Right cardiac atrium (tissue), 5 donors: ENCODE measurements at regions not wholly inside any gene's neighbourhood (a gene's known extent, or its start where the extent isn't known, plus 50 kb on each side); places are given as distances from the start of the nearest gene placed in this dataset.

Experiments
- ATAC-seq, 2 donors: fragments of 200-7000 bp; cut with Tn5 transposase; one replicate each; pipeline versions ENCODE4 v1.8.0 to v1.9.1; 2020; ENCODE audit warnings: moderate library complexity in 2 of 2, mild to moderate bottlenecking in 1 of 2
- DNase-seq, 3 donors: peaks; one replicate each; pipeline ENCODE4 v3.0.0-alpha.2; 2020
- H3K27ac ChIP-seq: one replicate; pipeline ENCODE4 v1.5.1; 2013; ENCODE audit warnings: mild to moderate bottlenecking, low read length, control low read depth, moderate library complexity
- H3K27me3 ChIP-seq: one replicate; pipeline ENCODE4 v1.6.1; 2013; ENCODE audit not compliant: control insufficient read depth, insufficient read depth
- H3K4me1 ChIP-seq: one replicate; pipeline ENCODE4 v1.6.1; 2013; ENCODE audit warnings: low read length; ENCODE audit not compliant: control insufficient read depth, insufficient read depth
- H3K4me3 ChIP-seq: one replicate; pipeline ENCODE4 v1.5.1; 2013; ENCODE audit warnings: low read length, control low read depth
- H3K9me3 ChIP-seq: one replicate; pipeline ENCODE4 v1.6.1; 2013; ENCODE audit warnings: low read length; ENCODE audit not compliant: control insufficient read depth
- WGBS: extraction: QIAGEN DNeasy Blood & Tissue Kit; methylation state at CpG from one replicate; pipeline ENCODE4 v1.1.7; 2013; 5-methylcytosine and 5-hydroxymethylcytosine counted together
- intact Hi-C, 4 donors: fragments of 100-400 bp; cut with DNase I; formaldehyde crosslinking; loops; one replicate each; pipeline versions ENCODE4 v1.11.0 to v1.14.0; 2022 to 2023
- donor health status: healthy with polysubstance abuse.
- donor health status: DM: no; HTN: yes; CAD: no.
- donor health status: DM: no; HTN: no; CAD: no.
- donor health status: DM: no; HTN: yes; CAD: no; lungs with severe emphysema.
- donor health status: DM: yes; HTN: yes; CAD: no.

DNA sequence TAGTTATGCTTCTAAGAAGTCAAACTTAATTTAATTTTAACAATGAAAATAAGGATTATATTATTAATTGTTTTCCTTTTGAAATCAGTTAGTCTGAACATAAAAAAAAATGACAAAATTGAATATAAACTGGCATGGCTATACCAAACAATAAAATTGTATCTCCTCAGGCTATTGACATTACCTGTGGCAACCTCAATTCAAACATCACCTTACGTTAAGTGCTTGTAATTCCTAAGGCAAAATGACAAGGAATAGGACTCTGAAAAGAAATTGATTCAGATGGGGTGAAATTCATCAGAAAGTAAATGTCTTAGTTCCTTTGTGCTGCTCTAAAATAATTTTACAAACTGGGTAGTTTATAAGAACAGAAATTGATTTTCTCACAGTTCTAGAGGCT lies 89.5 kb downstream of the SLITRK6 start:
- DNase-seq (no peak), ATAC-seq (no peak)
- no peaks in the 10 kb centered on the region for H3K27me3 ChIP-seq
- H3K4me3 ChIP-seq: no peak overlapping the region
- 89% methylated on average over 1 of the region's 1 CpG for WGBS
- H3K27ac ChIP-seq: no peak overlapping the region
- intact Hi-C loops: no loop called here
- H3K9me3 ChIP-seq: no peaks in the 10 kb centered on the region
- H3K4me1 ChIP-seq: no peaks in the 10 kb centered on the region

DNA sequence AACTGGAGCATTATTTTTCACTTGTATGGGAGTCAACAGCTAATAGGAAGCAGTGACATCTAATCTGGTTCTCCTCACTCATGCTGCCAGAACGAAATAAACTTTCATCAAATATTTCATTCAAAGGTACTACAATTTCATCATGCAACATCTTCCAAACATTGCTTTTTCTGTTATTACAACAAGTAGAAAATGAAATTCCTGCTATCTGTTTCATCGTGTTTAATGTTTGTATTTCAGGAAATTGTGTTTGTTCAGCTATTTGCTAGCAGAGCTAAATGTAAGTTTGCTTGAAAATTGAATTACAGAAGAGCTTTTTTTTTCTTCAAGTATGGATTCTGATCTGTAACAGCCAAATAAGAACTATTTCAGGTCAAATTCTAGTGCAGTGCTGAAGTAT lies 90.1 kb downstream of the SLITRK6 start:
- ATAC-seq: no peak
- Histone ChIP-seq H3K27ac (no peak overlapping the region), H3K4me3 (no peak overlapping the region), H3K27me3 (no peaks in the 10 kb centered on the region), H3K9me3 (no peaks in the 10 kb centered on the region), H3K4me1 (no peaks in the 10 kb centered on the region)
- intact Hi-C loops: no loop called here
- 38% methylated on average over 2 of the region's 2 CpGs for WGBS
- no peak for DNase-seq

- DNase-seq (no peak), ATAC-seq (no peak)
- H3K4me3 ChIP-seq: no peak overlapping the region
- no peak overlapping the region for H3K27ac ChIP-seq
- H3K9me3 ChIP-seq: no peaks in the 10 kb centered on the region
- H3K4me1 ChIP-seq: no peaks in the 10 kb centered on the region
- WGBS: 69% methylated on average over 4 of the region's 4 CpGs
- intact Hi-C loops: no loop called here
- no peaks in the 10 kb centered on the region for H3K27me3 ChIP-seq
These were observed 98.3 kb downstream of the SLITRK6 start for GRCh38 chr13:85700906-85701305.

- WGBS: 53% methylated on average over 4 of the region's 4 CpGs
These were observed 101.0 kb downstream of the SLITRK6 start for GRCh38 chr13:85698256-85698655.

DNA sequence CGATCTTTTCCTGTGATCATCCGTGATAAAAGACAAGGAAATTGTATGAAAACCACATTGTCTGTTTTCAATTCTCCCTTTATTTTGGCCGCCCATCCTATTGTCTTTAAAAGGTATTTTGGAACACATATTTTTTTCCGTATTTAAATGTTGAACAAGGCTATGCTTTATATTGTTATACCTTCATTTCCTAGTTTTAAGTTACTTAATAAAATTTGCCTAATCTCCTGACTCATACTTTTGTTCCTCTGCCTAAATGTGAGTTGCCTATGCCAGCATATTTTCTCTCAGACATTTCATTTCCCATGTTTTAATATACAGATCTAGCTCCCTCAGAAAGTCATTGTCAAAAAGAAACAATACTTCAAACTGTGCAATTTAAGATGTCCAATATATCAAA lies 104.2 kb downstream of the SLITRK6 start:
- no peaks in the 10 kb centered on the region for H3K27me3 ChIP-seq
- no peaks in the 10 kb centered on the region for H3K4me1 ChIP-seq
- no peak for ATAC-seq
- intact Hi-C loops: no loop called here
- WGBS: 49% methylated on average over 4 of the region's 4 CpGs
- no peaks in the 10 kb centered on the region for H3K9me3 ChIP-seq
- no peak overlapping the region for H3K27ac ChIP-seq
- DNase-seq: no peak
- H3K4me3 ChIP-seq: no peak overlapping the region

More at GRCh38 chr13:85698256-85698655, 101.0 kb downstream of the SLITRK6 start:
- H3K4me3 ChIP-seq: no peak overlapping the region
- H3K4me1 ChIP-seq: no peaks in the 10 kb centered on the region
- H3K27ac ChIP-seq: no peak overlapping the region
- no peaks in the 10 kb centered on the region for H3K27me3 ChIP-seq
- no peak for DNase-seq
- intact Hi-C loops: no loop called here
- no peaks in the 10 kb centered on the region for H3K9me3 ChIP-seq
- ATAC-seq: no peak

GRCh38 chr13:85693889-85694511 lies 105.2 kb downstream of the SLITRK6 start:
- Histone ChIP-seq H3K27me3 (no peaks in the 10 kb centered on the region), H3K4me1 (no peaks in the 10 kb centered on the region), H3K4me3 (no peak overlapping the region), H3K27ac (no peak overlapping the region), H3K9me3 (no peaks in the 10 kb centered on the region)
- DNase-seq (no peak), ATAC-seq (no peak)
- intact Hi-C loops: no loop called here
- WGBS: 73% methylated on average over 7 of the region's 7 CpGs

GRCh38 chr13:85690368-85690767 lies 108.9 kb downstream of the SLITRK6 start:
- no peaks in the 10 kb centered on the region for H3K27me3 ChIP-seq
- H3K9me3 ChIP-seq: no peaks in the 10 kb centered on the region
- no peak overlapping the region for H3K4me3 ChIP-seq
- 0% methylated on average over 1 of the region's 1 CpG for WGBS
- ATAC-seq (no peak), DNase-seq (no peak)
- no peak overlapping the region for H3K27ac ChIP-seq
- intact Hi-C loops: no loop called here
- no peaks in the 10 kb centered on the region for H3K4me1 ChIP-seq

- 58% methylated on average over 1 of the region's 1 CpG for WGBS
- DNase-seq (no peak), ATAC-seq (no peak)
- Histone ChIP-seq H3K9me3 (no peaks in the 10 kb centered on the region), H3K27ac (no peak overlapping the region), H3K4me1 (no peaks in the 10 kb centered on the region), H3K27me3 (no peaks in the 10 kb centered on the region), H3K4me3 (no peak overlapping the region)
- intact Hi-C loops: no loop called here
These were observed 113.8 kb downstream of the SLITRK6 start for GRCh38 chr13:85685436-85685835.

GRCh38 chr13:85675151-85675907 lies 123.9 kb downstream of the SLITRK6 start:
- no peaks in the 10 kb centered on the region for H3K4me1 ChIP-seq
- no peak overlapping the region for H3K4me3 ChIP-seq
- DNase-seq: no peak
- no peak overlapping the region for H3K27ac ChIP-seq
- no peaks in the 10 kb centered on the region for H3K27me3 ChIP-seq
- ATAC-seq: no peak
- WGBS: 77% methylated on average over 8 of the region's 8 CpGs
- peaks cover 2% of the 10 kb centered on the region for H3K9me3 ChIP-seq
- intact Hi-C loops: no loop called here

- Histone ChIP-seq H3K9me3 (peaks cover 2% of the 10 kb centered on the region), H3K27me3 (no peaks in the 10 kb centered on the region), H3K4me1 (no peaks in the 10 kb centered on the region), H3K4me3 (no peak overlapping the region), H3K27ac (no peak overlapping the region)
- intact Hi-C loops: no loop called here
- DNase-seq: no peak
- ATAC-seq: no peak
- WGBS: 52% methylated on average over 3 of the region's 3 CpGs
These were observed 127.9 kb downstream of the SLITRK6 start for GRCh38 chr13:85671336-85671735.

DNA sequence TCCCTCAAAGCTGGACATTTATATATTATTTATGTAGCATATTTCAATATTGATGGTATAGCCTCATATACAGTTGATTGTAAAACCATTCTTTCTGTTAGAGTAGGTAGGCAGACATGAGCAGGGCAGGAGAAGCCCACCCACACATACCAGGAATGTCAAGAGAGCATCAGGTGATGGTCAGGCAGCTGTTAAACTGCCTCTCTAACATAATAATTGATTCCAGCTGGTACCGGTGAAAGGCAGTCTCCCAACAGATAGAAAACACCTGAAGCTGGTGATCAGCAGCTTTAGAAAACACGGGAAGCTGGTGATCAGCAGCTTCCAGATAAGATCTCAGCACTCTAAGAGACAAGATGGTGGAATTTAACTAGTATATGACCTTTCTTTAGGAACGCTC lies 132.9 kb downstream of the SLITRK6 start:
- no peak overlapping the region for H3K27ac ChIP-seq
- WGBS: 30% methylated on average over 3 of the region's 3 CpGs
- DNase-seq: no peak
- H3K9me3 ChIP-seq: no peaks in the 10 kb centered on the region
- H3K4me1 ChIP-seq: no peaks in the 10 kb centered on the region
- H3K4me3 ChIP-seq: no peak overlapping the region
- no peak for ATAC-seq
- H3K27me3 ChIP-seq: no peaks in the 10 kb centered on the region
- intact Hi-C loops: no loop called here
